ENCODE measurements at regions not wholly inside any gene's neighbourhood (a gene's known extent, or its start where the extent isn't known, plus 50 kb on each side); places are given as distances from the start of the nearest gene placed in this dataset.

- no peak for DNase-seq (ENCODE audit: low spot score)
Observed at GRCh38 chr6:40721271-40721952, 134.2 kb upstream of the LRFN2 start.

GRCh38 chr6:40720375-40720748, 133.2 kb upstream of the LRFN2 start:
- no peak for DNase-seq (ENCODE audit: low spot score)

DNA sequence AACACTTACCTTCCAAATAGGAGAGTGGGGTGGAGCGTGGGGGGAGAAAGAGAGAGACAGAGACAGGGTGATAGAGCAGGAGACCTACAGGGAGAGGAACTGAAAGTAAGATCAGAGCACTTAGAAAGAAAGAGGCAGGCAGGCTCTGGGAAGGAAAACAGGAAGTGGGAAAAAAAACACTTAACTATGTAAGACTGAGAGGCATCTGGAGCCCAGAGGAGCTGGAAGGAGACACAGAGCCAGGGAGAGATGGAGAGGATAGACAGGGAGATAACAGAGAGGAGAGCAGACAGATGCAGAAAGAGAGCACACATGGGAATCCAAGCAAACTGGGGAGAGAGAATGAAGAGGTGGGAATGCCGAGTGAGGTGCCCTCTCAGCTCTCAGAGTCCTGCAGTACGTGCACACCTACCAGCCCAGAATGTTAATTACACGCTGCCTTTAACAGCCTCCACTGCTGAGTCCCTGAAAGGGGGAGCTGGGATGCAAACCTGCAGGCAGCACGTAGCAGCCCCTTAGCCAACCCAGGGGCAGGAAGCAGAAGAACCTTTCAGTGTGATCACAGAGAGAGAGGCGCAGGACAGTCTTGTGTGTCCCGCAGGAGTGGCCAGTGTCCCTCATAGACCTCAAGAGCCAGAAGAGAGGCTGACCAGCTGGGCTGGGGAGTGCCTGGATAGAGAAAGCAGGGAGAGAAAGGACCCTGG, 132.7 kb upstream of the LRFN2 start:
- DNase-seq (ENCODE audit: low spot score), result no peak

- no peak for DNase-seq (ENCODE audit: low spot score)
Observed at GRCh38 chr6:40718401-40718800, 131.2 kb upstream of the LRFN2 start.

DNA sequence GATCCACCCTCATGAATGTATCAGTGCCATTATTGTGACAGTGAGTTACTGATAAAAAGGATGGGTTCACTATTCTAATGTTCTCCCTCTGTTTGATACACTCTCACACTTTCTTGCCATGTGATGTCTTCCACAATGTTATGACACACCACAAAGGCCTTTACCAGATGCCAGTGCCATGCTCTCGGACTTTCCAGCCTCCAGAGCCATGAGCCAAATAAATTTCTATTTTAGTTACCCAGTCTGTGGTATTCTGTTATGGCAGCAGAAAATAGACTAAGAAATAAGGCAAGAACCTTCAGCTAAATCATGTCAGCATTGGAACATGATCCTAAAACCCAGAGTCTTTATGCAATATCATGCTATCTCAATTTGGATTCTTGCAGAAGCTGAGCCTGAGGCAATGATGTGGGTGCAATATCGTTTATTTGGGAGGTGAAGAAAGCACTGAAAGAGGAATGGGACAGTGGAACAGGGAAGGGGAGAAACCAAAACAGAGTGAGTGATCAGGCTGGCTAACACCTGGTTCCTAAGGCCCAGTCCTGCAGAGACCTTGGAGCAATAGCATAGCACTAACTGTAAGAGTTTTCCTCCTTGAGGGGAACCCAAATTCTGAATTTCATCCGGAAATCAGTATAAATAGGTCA, 130.4 kb upstream of the LRFN2 start:
- no peak for DNase-seq (ENCODE audit: low spot score)

GRCh38 chr6:40715570-40716403, 128.6 kb upstream of the LRFN2 start:
- no peak for DNase-seq (ENCODE audit: low spot score)

DNA sequence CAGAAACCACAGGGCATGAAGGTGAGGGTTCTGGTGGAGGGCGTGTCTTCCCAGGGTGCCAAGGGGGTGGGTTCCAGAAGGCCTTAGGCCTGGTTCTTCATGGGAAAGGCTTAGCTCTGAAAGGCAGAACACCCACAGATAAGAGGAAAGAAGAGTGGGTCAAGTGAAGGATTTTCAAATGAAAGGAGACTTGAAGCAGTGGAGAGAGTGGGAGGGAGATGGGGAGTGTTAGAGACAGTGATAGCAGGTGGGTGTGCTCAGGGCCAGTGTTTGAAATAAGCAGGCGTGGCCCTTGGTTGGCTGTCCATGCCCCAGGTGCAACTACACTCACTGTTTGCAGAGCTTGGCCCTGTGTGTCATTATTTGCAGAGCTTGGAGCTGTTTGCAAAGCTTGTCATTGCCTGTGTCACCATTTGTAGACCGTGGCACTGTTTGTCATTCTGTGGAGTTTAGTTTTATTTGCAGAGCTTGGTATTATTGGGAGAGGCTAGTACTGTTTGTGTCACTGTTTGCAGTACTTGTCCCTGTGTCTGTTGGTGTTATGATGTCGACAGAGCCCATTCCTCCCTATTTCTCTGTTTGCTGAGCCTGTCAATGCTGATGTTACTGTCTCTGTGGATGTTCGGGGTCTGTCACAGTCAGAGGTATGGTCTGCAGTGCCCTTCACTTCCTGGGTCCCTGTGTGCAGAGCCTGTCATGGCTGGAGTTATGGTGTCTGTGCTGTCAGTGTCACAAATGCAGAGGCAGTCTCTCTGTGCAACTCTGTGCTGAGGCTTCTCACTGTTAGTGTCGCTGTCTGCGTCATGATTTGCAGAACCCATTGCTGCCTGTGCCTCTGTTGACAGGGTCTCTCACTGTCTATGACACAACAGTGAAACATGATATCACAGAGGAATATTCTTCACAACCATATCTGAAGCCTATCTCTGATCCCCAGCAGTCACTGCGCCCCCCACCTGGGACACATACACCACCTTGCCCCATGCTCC, 127.7 kb upstream of the LRFN2 start:
- peak; percentile 31 for DNase-seq (ENCODE audit: low spot score)

GRCh38 chr6:40714143-40714542, 127.0 kb upstream of the LRFN2 start:
- no peak for DNase-seq (ENCODE audit: low spot score)

- DNase-seq (ENCODE audit: low spot score), result no peak
Observed at GRCh38 chr6:40713002-40713719, 126.0 kb upstream of the LRFN2 start.

GRCh38 chr6:40710626-40711330, 123.6 kb upstream of the LRFN2 start:
- DNase-seq (ENCODE audit: low spot score), result no peak

DNA sequence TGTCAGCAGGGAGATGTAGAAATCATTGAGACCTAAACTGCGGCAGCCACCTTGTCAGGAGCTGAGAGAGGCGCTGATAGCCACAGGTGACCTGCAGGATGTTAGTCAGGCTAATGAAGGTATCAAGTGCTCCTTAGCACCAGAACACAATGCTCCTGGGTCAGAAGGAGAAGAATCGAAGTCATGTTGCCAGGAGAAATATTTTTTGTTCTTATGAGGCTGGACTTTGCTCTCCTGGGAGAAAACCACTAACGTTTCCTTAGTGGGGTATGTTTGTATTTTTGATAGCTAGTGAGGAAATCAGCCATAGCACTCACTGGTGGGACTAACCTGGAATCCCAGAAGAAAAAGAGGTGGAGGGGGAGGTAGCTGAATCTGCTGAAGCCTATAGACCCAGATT, 120.9 kb upstream of the LRFN2 start:
- DNase-seq (ENCODE audit: low spot score), result no peak

- DNase-seq (ENCODE audit: low spot score), result no peak
Observed at GRCh38 chr6:40706178-40706577, 119.0 kb upstream of the LRFN2 start.

GRCh38 chr6:40705354-40705753, 118.2 kb upstream of the LRFN2 start:
- DNase-seq (ENCODE audit: low spot score), result no peak

GRCh38 chr6:40701352-40702007, 114.3 kb upstream of the LRFN2 start:
- no peak for DNase-seq (ENCODE audit: low spot score)

DNA sequence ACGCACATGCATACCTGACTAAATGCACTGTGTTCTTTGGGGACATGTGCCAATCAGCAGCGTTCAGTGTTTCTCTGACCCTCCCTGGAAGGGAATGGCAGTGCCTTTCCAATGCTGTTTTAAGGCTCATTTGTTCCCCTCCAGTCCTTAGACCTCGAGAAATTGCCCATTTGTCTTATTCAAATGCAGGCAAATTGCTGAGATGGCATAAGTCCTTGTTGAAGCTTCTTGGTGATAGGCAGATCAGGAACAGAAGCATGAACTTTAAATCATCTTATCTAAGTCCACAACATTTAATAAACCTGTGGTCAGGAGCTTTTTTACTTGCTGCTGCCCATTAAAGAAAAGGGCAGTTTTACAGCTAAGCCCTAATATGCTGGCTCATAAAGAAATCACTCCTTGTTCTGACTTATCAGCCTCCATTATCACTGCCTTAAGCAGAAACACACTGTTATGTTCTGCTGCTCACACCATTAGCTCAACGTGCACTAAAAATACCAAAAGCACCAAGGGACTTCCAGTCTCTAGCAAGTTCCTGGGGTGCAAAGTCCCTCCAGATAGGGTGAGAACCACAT, 112.9 kb upstream of the LRFN2 start:
- DNase-seq (ENCODE audit: low spot score), result no peak

GRCh38 chr6:40695750-40696415, 108.7 kb upstream of the LRFN2 start:
- no peak for DNase-seq (ENCODE audit: low spot score)

GRCh38 chr6:40695114-40695513, 108.0 kb upstream of the LRFN2 start:
- no peak for DNase-seq (ENCODE audit: low spot score)

DNA sequence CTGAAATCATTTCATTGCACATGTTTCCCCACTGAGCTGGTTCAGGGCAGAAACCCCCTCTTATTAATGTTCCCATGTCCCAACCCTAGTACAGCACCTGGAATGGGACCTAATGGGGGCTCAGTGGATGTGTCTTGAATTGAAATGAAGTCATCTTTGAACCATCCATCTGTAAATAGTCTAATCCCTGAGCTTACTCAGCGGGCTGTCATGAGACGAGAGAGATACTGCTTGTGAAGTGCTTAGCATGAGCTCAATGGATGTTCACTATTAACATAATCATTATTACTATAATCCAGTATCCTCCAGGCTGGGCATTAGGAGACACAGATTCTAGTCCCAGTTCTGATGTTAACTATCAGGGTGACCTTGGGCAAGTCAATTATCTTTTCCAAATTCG, 106.6 kb upstream of the LRFN2 start:
- DNase-seq (ENCODE audit: low spot score), result no peak

DNA sequence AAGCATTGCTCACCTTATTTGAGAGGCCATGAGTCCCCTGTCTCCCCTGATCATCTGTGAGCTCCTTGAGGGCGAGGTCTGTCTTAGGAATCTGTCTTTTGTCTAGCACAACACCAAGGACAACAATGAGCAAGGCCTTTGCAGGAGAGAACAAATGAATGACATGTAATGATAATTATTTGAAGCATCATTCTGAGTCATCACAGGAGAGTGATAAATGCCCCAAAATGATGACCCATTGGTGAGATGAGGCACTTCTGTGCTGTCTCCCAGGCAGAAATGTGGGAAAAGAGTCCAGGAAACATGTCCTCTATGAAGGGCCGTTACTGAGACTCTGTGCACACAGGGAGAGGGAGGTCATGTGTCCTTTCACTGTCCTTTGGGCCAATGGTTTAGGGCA, 105.2 kb upstream of the LRFN2 start:
- DNase-seq (ENCODE audit: low spot score), result no peak

Measured in HuH-7.5 (cell line).